HT1080 (cell line): ENCODE measurements at regions not wholly inside any gene's neighbourhood (a gene's known extent, or its start where the extent isn't known, plus 50 kb on each side); places are given as distances from the start of the nearest gene placed in this dataset.
A peak's percentile ranks its signal among the peaks of the same experiment; 100 is the strongest.

ENCODE experiments used
- DNase-seq: peaks from one replicate; pipeline ENCODE4 v3.0.0-alpha.2; 2015; ENCODE audit warnings: low read depth

DNA sequence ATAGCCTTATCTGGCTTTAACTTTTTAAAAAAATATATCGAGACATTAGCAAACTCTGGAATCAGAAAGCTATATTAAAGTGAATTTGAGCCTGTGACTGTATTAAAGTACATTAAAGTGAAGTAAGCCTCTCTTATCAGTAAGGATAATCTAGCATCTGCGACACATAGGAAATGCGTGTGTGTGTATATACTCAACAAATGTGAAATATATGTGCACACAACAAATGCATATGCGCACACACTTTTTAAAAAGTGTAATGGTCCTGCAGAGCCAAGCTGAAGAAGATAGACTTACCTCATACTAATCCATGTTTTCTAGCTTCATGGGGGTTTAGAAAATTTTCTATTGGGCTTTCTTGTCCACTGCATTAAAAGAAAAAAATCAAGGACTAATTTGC is 437.1 kb downstream of the ZIC1 start:
- DNase-seq = no peak

- no peak for DNase-seq
These were observed 437.8 kb downstream of the ZIC1 start for GRCh38 chr3:147846854-147847478.

DNA sequence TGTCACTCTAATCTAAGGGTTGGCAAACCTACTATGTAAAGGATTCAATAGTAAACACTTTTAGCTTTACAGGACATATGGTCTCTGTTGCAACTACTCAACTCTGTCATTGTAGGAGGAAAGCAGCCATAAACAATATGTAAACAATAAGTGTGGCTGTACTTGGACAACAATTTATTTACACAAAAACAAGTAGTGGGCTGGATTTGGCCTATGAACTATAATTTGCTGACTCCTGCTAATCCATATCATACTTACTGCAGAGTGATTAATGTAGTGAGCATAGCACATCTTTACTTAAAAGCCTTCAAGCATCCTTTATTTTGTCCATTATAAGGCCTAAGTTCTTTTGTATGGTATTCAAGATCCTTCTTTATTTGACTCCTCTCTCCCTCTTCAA is 441.9 kb downstream of the ZIC1 start:
- no peak for DNase-seq

GRCh38 chr3:147854542-147854941 is 445.4 kb downstream of the ZIC1 start:
- DNase-seq = no peak

- DNase-seq = no peak
These were observed 455.7 kb downstream of the ZIC1 start for GRCh38 chr3:147864754-147865354.

- DNase-seq = no peak
These were observed 457.4 kb downstream of the ZIC1 start for GRCh38 chr3:147866561-147866960.

DNA sequence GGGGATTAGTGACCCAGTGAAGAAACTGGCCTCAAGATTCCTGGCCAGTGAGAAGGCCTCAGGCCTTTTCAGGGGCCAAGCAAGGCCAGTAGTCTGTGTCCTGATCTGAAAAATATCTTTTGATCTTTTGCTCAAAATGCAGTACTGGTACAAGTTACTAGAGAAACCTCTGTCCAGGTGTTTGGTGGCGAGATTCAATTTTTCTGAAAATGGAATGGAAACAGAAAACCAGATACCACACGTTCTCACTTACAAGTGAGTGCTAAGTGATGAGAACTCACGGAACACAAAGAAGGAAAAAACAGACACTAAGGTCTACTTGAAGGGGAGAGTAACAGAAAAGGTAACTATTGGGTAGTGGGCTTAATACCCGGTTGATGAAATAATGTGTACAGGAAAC is 463.4 kb downstream of the ZIC1 start:
- DNase-seq = no peak

GRCh38 chr3:147875498-147875897 is 466.3 kb downstream of the ZIC1 start:
- peak; percentile 15 for DNase-seq

DNA sequence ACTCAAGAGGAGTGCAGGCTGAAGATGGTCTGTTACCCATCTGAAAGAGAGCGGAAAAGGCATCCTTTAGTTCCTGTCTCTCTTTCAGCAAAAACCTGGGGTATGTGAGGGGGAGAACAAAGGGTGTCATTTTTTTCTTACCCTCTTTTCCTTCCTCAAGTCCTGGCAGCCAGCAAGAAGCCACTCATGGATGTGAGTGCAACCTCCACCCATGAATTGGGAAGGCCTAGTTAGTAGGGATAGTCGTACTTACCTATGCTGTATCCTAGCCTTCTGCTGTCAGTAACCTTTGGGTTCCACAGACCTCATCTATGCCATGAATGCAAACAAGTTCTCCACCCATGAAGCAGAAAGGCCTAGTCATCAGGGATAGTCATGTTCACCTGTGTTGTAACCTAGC is 472.8 kb downstream of the ZIC1 start:
- no peak for DNase-seq

GRCh38 chr3:147886879-147887278 is 477.7 kb downstream of the ZIC1 start:
- no peak for DNase-seq

- no peak for DNase-seq
These were observed 478.6 kb downstream of the ZIC1 start for GRCh38 chr3:147887797-147888196.

GRCh38 chr3:147890114-147890513 is 480.9 kb downstream of the ZIC1 start:
- DNase-seq = no peak

DNA sequence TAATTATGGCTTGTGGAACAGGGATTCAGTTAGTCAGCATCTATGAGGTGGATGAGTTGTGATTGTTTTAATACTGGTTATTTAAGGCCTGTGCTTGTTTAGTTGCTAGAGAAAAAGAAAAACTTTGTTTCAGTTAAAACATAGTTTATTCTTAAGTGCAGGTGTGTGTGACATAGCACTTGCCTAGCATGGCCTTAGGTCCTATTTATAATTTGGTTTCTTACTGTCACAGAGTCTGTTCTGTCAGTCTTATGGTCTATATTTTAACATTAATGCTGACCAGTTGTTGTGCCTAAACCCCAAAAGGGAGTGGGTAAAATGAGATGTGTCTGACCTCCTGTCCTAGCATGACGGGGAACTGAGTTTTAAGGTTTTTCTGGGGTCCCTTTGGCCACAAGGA is 486.3 kb downstream of the ZIC1 start:
- DNase-seq = no peak

DNA sequence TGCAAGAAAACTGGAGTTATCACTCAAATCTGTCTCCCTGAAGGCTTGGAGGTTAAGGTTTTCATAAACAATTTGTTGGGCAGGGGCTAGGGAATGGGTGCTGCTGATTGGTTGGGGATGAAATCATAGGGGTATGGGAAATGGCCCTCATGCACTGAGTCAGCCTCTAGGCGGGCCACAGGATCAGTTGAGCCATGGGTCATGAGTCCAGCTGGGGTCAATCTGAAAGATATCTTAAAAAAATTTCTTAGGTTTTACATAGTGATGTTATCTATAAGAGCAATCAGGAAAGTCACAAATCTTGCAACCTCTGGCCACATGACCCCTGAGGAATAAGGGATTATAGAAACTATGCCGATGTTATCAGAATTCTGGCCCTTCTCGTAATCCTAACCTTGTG is 491.7 kb downstream of the ZIC1 start:
- DNase-seq = no peak

DNA sequence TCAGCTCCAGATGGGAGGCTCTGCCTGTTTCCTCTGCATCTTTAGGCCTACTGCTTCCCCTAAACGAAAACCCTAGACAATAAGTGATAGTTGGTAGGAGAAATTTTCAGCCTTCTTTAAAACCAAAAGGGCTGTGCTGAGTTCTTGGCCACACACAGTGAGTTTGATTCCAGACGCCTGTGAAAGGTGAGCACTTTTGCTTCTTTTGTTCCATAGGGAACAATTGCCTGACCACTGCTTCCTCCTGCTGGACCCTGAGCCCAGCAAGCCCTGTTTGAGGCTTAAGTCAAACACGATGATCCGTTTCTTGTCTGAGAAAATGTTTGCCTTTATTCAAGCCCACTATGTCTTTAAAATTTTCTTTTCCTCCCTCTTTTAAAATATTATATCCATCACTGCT is 493.9 kb downstream of the ZIC1 start:
- DNase-seq = no peak

- DNase-seq = no peak
These were observed 495.3 kb downstream of the ZIC1 start for GRCh38 chr3:147904421-147904820.

GRCh38 chr3:147906285-147906684 is 497.1 kb downstream of the ZIC1 start:
- no peak for DNase-seq

DNA sequence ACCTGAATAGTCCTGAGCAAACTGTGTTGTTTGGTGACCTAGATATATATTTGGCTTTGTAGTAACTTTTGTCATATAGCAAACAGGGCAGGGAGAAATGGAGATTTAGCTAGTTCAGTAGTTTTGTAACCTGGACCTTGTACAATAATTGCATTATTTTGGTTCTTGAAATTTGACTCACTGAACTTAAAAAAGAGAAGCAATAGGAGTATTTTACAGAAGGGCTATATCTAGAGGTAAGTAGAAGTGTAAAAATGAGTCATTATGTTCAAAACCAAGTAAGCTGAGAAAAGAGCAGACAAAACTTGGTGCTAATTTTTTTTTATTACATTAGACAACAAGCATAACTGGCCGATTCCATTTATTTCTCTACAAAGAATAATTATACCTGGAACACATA is 505.4 kb downstream of the ZIC1 start:
- no peak for DNase-seq

GRCh38 chr3:147915057-147915456 is 505.9 kb downstream of the ZIC1 start:
- DNase-seq = peak; percentile 56

DNA sequence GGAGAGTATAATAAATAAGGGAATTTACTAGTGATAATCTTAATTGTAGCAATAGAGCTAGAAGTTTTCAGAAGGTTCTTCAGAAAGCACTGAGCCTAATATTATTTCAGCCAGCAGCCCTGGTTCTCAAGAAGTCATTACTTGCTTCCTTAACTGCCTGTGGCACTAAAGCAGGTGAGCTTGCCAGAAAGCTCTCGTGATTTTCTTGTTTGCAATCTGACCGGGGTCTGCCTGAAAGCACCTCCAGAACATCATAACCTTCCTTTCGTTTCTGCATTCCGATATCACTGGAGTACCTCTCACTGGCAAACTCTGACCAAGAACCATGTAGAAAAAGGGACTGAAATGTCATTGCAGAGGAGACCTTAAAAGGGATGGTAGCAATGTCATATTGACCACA is 510.3 kb downstream of the ZIC1 start:
- no peak for DNase-seq

DNA sequence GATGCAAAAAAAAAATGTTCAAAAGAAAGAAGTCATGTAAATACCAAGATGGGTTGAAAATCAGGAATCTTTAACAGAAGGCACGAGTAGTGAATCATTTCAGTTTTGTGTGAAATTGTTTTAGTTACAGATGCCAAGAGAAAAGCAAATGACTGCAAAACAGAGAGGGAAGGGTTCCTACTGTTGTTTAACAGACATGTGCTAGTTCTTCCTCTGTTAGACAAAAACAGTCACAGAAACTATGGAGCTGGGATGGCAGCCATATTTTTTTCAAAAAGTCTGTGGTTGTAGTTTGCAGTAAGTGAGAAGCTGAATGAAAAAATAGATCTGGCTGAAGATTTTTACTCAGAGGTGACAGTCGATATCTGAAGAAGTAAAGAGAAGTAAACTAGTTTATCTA is 511.9 kb downstream of the ZIC1 start:
- DNase-seq = no peak

- DNase-seq = no peak
These were observed 515.6 kb downstream of the ZIC1 start for GRCh38 chr3:147924755-147925154.

- no peak for DNase-seq
These were observed 516.1 kb downstream of the ZIC1 start for GRCh38 chr3:147925272-147925671.
